GM23338 (cell line): ENCODE measurements at regions not wholly inside any gene's neighbourhood (a gene's known extent, or its start where the extent isn't known, plus 50 kb on each side); places are given as distances from the start of the nearest gene placed in this dataset.

Source experiments
- CREB1 ChIP-seq: fragments of 250-450 bp; sonication (Bioruptor Pico); IDR thresholded peaks from 2 replicates; pipeline ENCODE4 v1.5.0; 2020; ENCODE audit warnings: low read depth, mild to moderate bottlenecking, moderate library complexity
- ETS1 ChIP-seq: IDR thresholded peaks from 2 replicates; pipeline ENCODE4 v1.6.1; 2016; ENCODE audit warnings: antibody characterized with exemption
- EZH2 ChIP-seq: fragments of 200-600 bp; sonication (generic); IDR thresholded peaks from one replicate; pipeline ENCODE4 v1.8.0; 2017; ENCODE audit warnings: antibody characterized with exemption, mild to moderate bottlenecking, low read depth; ENCODE audit not compliant: unreplicated experiment
- JUNB ChIP-seq: IDR thresholded peaks from one replicate; pipeline ENCODE4 v1.6.1; 2016; ENCODE audit warnings: antibody characterized with exemption; ENCODE audit not compliant: unreplicated experiment
- REST ChIP-seq: IDR thresholded peaks from one replicate; pipeline ENCODE4 v1.6.1; 2018; ENCODE audit warnings: antibody characterized with exemption; ENCODE audit not compliant: unreplicated experiment
- STAT1 ChIP-seq: IDR thresholded peaks from one replicate; pipeline ENCODE4 v1.6.1; 2016; ENCODE audit warnings: antibody characterized with exemption; ENCODE audit not compliant: unreplicated experiment
- ZNF114 ChIP-seq: fragments of 250-450 bp; sonication (Bioruptor Pico); IDR thresholded peaks from 2 replicates; pipeline ENCODE4 v1.5.0; 2020; ENCODE audit warnings: mild to moderate bottlenecking, moderate library complexity
- ZNF331 ChIP-seq: fragments of 250-450 bp; sonication (Bioruptor Pico); IDR thresholded peaks from 2 replicates; pipeline ENCODE4 v1.5.0; 2020; ENCODE audit warnings: low read depth, mild to moderate bottlenecking, moderate library complexity
- ZNF462 ChIP-seq: fragments of 250-450 bp; sonication (Bioruptor Pico); IDR thresholded peaks from 2 replicates; pipeline ENCODE4 v1.5.0; 2020; ENCODE audit warnings: mild to moderate bottlenecking, moderate library complexity

GRCh38 chr2:241976296-241976695, 106.8 kb downstream of the RTP5 start (continued):
- TF ChIP-seq ZNF462 (CRISPR knock-in tag) (no peak), ZNF114 (no peak), ETS1 (no peak), CREB1 (no peak), ZNF331 (CRISPR knock-in tag) (no peak), EZH2 (no peak), STAT1 (no peak), REST (no peak), JUNB (no peak)
